ENCODE measurements at regions not wholly inside any gene's neighbourhood (a gene's known extent, or its start where the extent isn't known, plus 50 kb on each side); places are given as distances from the start of the nearest gene placed in this dataset.

- no peak for TF ChIP-seq CTCF (IDR thresholded peaks at IDR 0.05)
- no peak for TF ChIP-seq NFE2L1 (CRISPR knock-in tag; IDR thresholded peaks at IDR 0.05)
- TF ChIP-seq ZNF263 (CRISPR knock-in tag; IDR thresholded peaks at IDR 0.05; ENCODE audit: low read depth) = no peak
- no peak for TF ChIP-seq RELA (CRISPR knock-in tag; IDR thresholded peaks at IDR 0.05; ENCODE audit: borderline replicate concordance)
- no peak for TF ChIP-seq NFYB (CRISPR knock-in tag; conservative IDR thresholded peaks at IDR 0.05; ENCODE audit: low read depth)
- TF ChIP-seq USF2 (CRISPR knock-in tag; IDR thresholded peaks at IDR 0.05) = no peak
- no peak for TF ChIP-seq E2F4 (CRISPR knock-in tag; IDR thresholded peaks at IDR 0.05; ENCODE audit: borderline replicate concordance, low read depth)
- TF ChIP-seq PREB (CRISPR knock-in tag; IDR thresholded peaks at IDR 0.05; ENCODE audit: borderline replicate concordance) = no peak
- TF ChIP-seq SP1 (CRISPR knock-in tag; conservative IDR thresholded peaks at IDR 0.05) = no peak
- TF ChIP-seq ZNF281 (CRISPR knock-in tag; IDR thresholded peaks at IDR 0.05) = no peak
- no peak for TF ChIP-seq SMAD3 (CRISPR knock-in tag; IDR thresholded peaks at IDR 0.05; ENCODE audit: borderline replicate concordance)
These were observed 128.5 kb downstream of the SPRY1 start for GRCh38 chr4:123524958-123525628.

Data from WTC11 (cell line).